Mesenchymal stem cell (in vitro differentiated cells and primary cell): ENCODE measurements at regions not wholly inside any gene's neighbourhood (a gene's known extent, or its start where the extent isn't known, plus 50 kb on each side); places are given as distances from the start of the nearest gene placed in this dataset.

Source experiments
- DNase-seq: peaks from one replicate; pipeline ENCODE4 v3.0.0-alpha.2; 2013
- H2AFZ ChIP-seq: one replicate; pipeline ENCODE4 v1.6.1; 2013; ENCODE audit warnings: low read depth, mild to moderate bottlenecking, control low read depth, inconsistent platforms, low read length, moderate library complexity
- H2AK5ac ChIP-seq: 2 replicates; pipeline ENCODE4 v1.6.1; 2013; ENCODE audit warnings: low read length, moderate library complexity, mild to moderate bottlenecking, inconsistent platforms; ENCODE audit not compliant: severe bottlenecking
- H2BK120ac ChIP-seq: one replicate; pipeline ENCODE4 v1.6.1; 2013; ENCODE audit warnings: low read depth, mild to moderate bottlenecking, inconsistent platforms, low read length, moderate library complexity
- H2BK12ac ChIP-seq, 2 experiments: one replicate each; pipeline ENCODE4 v1.6.1; 2013; ENCODE audit warnings: inconsistent platforms in 2 of 2, low read length in 2 of 2, mild to moderate bottlenecking in 2 of 2, moderate library complexity in 2 of 2, control low read depth in 1 of 2
- H2BK15ac ChIP-seq: one replicate; pipeline ENCODE4 v1.6.1; 2013; ENCODE audit warnings: mild to moderate bottlenecking, low read depth, inconsistent platforms; ENCODE audit not compliant: poor library complexity, severe bottlenecking
- H2BK5ac ChIP-seq: 2 replicates; pipeline ENCODE4 v1.6.1; 2013; ENCODE audit warnings: low read depth, mild to moderate bottlenecking, low read length, control low read depth, inconsistent platforms; ENCODE audit not compliant: poor library complexity, severe bottlenecking
- H3K14ac ChIP-seq, 2 experiments: one replicate each; pipeline ENCODE4 v1.6.1; 2013; ENCODE audit warnings: inconsistent platforms in 2 of 2, low read length in 2 of 2, control low read depth in 1 of 2, mild to moderate bottlenecking in 1 of 2, moderate library complexity in 1 of 2
- H3K18ac ChIP-seq, 2 experiments: one replicate each; pipeline ENCODE4 v1.6.1; 2013; ENCODE audit warnings: inconsistent platforms in 2 of 2, low read length in 2 of 2, control low read depth in 1 of 2, low read depth in 1 of 2, mild to moderate bottlenecking in 1 of 2
- H3K23ac ChIP-seq, 2 experiments: one replicate each; pipeline ENCODE4 v1.6.1; 2013; ENCODE audit warnings: inconsistent platforms in 2 of 2, low read length in 2 of 2, mild to moderate bottlenecking in 2 of 2, moderate library complexity in 2 of 2, control low read depth in 1 of 2
- H3K27ac ChIP-seq: 2 replicates; pipeline ENCODE4 v1.5.1; 2013; ENCODE audit warnings: mild to moderate bottlenecking, moderate library complexity, low read length, control low read depth, inconsistent platforms; ENCODE audit not compliant: poor library complexity, severe bottlenecking
- H3K27me3 ChIP-seq, 2 experiments: 2 replicates each; pipeline versions ENCODE4 v1.6.1 to v1.7.0; 2013; ENCODE audit warnings: low read length in 2 of 2, mild to moderate bottlenecking in 2 of 2, moderate library complexity in 2 of 2, control low read depth in 1 of 2, inconsistent platforms in 1 of 2; ENCODE audit not compliant: control insufficient read depth in 1 of 2, insufficient read depth in 1 of 2
- H3K36me3 ChIP-seq, 2 experiments: 2 replicates each; pipeline versions ENCODE4 v1.6.1 to v1.7.0; 2013; ENCODE audit warnings: low read length in 2 of 2, control low read depth in 1 of 2, inconsistent platforms in 1 of 2, low read depth in 1 of 2, mild to moderate bottlenecking in 1 of 2; ENCODE audit not compliant: insufficient read depth in 2 of 2, control insufficient read depth in 1 of 2
- H3K4ac ChIP-seq, 2 experiments: one replicate each; pipeline ENCODE4 v1.6.1; 2013; ENCODE audit warnings: inconsistent platforms in 2 of 2, low read length in 2 of 2, mild to moderate bottlenecking in 2 of 2, moderate library complexity in 2 of 2, control low read depth in 1 of 2, low read depth in 1 of 2
- H3K4me1 ChIP-seq: 2 replicates; pipeline ENCODE4 v1.6.1; 2013; ENCODE audit warnings: low read depth, low read length, control low read depth; ENCODE audit not compliant: control insufficient read depth, insufficient read depth
- H3K4me2 ChIP-seq: 2 replicates; pipeline ENCODE4 v1.6.1; 2013; ENCODE audit warnings: low read length, mild to moderate bottlenecking, inconsistent platforms; ENCODE audit not compliant: poor library complexity, severe bottlenecking
- H3K4me3 ChIP-seq, 2 experiments: 2 replicates each; pipeline versions ENCODE4 v1.5.1 to v1.7.0; 2013; ENCODE audit warnings: low read length in 2 of 2, mild to moderate bottlenecking in 2 of 2, control low read depth in 1 of 2, low read depth in 1 of 2; ENCODE audit not compliant: insufficient read depth in 1 of 2
- H3K79me1 ChIP-seq: replicated peaks from 2 replicates; pipeline ENCODE4 v1.6.1; 2013; ENCODE audit warnings: mild to moderate bottlenecking, control low read depth, low read length, inconsistent platforms; ENCODE audit not compliant: poor library complexity, severe bottlenecking
- H3K9ac ChIP-seq: 2 replicates; pipeline ENCODE4 v1.7.0; 2013; ENCODE audit warnings: mild to moderate bottlenecking, low read length, moderate library complexity
- H3K9me3 ChIP-seq: 2 replicates; pipeline ENCODE4 v1.7.0; 2013; ENCODE audit warnings: mild to moderate bottlenecking, low read length; ENCODE audit not compliant: control insufficient read depth
- H4K8ac ChIP-seq: one replicate; pipeline ENCODE4 v1.6.1; 2013; ENCODE audit warnings: inconsistent platforms, mild to moderate bottlenecking, low read length, moderate library complexity
- H4K91ac ChIP-seq: one replicate; pipeline ENCODE4 v1.6.1; 2013; ENCODE audit warnings: mild to moderate bottlenecking, low read length, inconsistent platforms
- WGBS: methylation state at CpG from one replicate; pipeline ENCODE4 v1.1.7; 2013; ENCODE audit warnings: mixed read lengths; 5-methylcytosine and 5-hydroxymethylcytosine counted together

- H4K91ac ChIP-seq: no peak overlapping the region
- H3K4me2 ChIP-seq: no peak overlapping the region
- no peak for DNase-seq
- H2BK5ac ChIP-seq: no peak overlapping the region
- no peak overlapping the region for H2BK15ac ChIP-seq
- no peak overlapping the region for H3K27ac ChIP-seq
- no peak overlapping the region for H3K4ac ChIP-seq
- H3K4me1 ChIP-seq: peaks cover 1% of the 10 kb centered on the region
- H3K9me3 ChIP-seq: peaks cover 9% of the 10 kb centered on the region
- no peak overlapping the region for H3K14ac ChIP-seq
- no peak overlapping the region for H3K9ac ChIP-seq
- H2AFZ ChIP-seq: no peak overlapping the region
- no peak overlapping the region for H3K18ac ChIP-seq
- H4K8ac ChIP-seq: no peak overlapping the region
- H2AK5ac ChIP-seq: no peak overlapping the region
- no peak overlapping the region for H3K4me3 ChIP-seq
- no peak overlapping the region for H2BK120ac ChIP-seq
- no peak overlapping the region for H2BK12ac ChIP-seq
- H3K27me3 ChIP-seq: peaks cover 0 to 5% of the 10 kb centered on the region in 2 experiments
- no peaks in the 10 kb centered on the region for H3K79me1 ChIP-seq
- no peak overlapping the region for H3K23ac ChIP-seq
- no peaks in the 10 kb centered on the region for H3K36me3 ChIP-seq
Observed at GRCh38 chr6:133170602-133171001, 70.6 kb upstream of the EYA4 start.

- Histone ChIP-seq H3K4me3 (no peak overlapping the region), H2BK5ac (no peak overlapping the region), H3K79me1 (no peaks in the 10 kb centered on the region), H3K27ac (no peak overlapping the region), H3K9me3 (peaks cover 9% of the 10 kb centered on the region), H3K36me3 (no peaks in the 10 kb centered on the region), H2BK12ac (no peak overlapping the region), H3K27me3 (peaks cover 0 to 3% of the 10 kb centered on the region in 2 experiments), H2BK120ac (no peak overlapping the region), H2AFZ (no peak overlapping the region), H3K4me1 (no peaks in the 10 kb centered on the region), H3K18ac (no peak overlapping the region), H3K23ac (no peak overlapping the region), H3K4me2 (no peak overlapping the region), H2BK15ac (no peak overlapping the region), H4K91ac (no peak overlapping the region), H3K9ac (no peak overlapping the region), H3K14ac (no peak overlapping the region), H3K4ac (no peak overlapping the region), H2AK5ac (no peak overlapping the region), H4K8ac (no peak overlapping the region)
- 81% methylated on average over 3 of the region's 3 CpGs for WGBS
- DNase-seq: no peak
Observed at GRCh38 chr6:133171989-133172604, 69.1 kb upstream of the EYA4 start.

- H4K8ac ChIP-seq: no peak overlapping the region
- no peak overlapping the region for H3K27ac ChIP-seq
- no peaks in the 10 kb centered on the region for H3K36me3 ChIP-seq
- no peaks in the 10 kb centered on the region for H3K4me1 ChIP-seq
- no peaks in the 10 kb centered on the region for H3K79me1 ChIP-seq
- no peak overlapping the region for H3K4ac ChIP-seq
- H3K9me3 ChIP-seq: peaks cover 9% of the 10 kb centered on the region
- no peak overlapping the region for H3K23ac ChIP-seq
- no peak overlapping the region for H3K18ac ChIP-seq
- H2AFZ ChIP-seq: no peak overlapping the region
- no peaks in the 10 kb centered on the region for H3K27me3 ChIP-seq
- H3K4me3 ChIP-seq: no peak overlapping the region
- DNase-seq: no peak
- no peak overlapping the region for H2BK12ac ChIP-seq
- H3K14ac ChIP-seq: no peak overlapping the region
- no peak overlapping the region for H2AK5ac ChIP-seq
- no peak overlapping the region for H2BK5ac ChIP-seq
- no peak overlapping the region for H3K9ac ChIP-seq
- H2BK120ac ChIP-seq: no peak overlapping the region
- no peak overlapping the region for H3K4me2 ChIP-seq
- H4K91ac ChIP-seq: no peak overlapping the region
- WGBS: 63% methylated on average over 2 of the region's 4 CpGs
- no peak overlapping the region for H2BK15ac ChIP-seq
Observed at GRCh38 chr6:133173276-133173675, 67.9 kb upstream of the EYA4 start.

GRCh38 chr6:133179481-133179880 lies 61.7 kb upstream of the EYA4 start:
- H2BK5ac ChIP-seq: no peak overlapping the region
- no peak overlapping the region for H2BK15ac ChIP-seq
- H3K18ac ChIP-seq: no peak overlapping the region
- no peak overlapping the region for H2AFZ ChIP-seq
- H3K4me1 ChIP-seq: no peaks in the 10 kb centered on the region
- DNase-seq: no peak
- H3K14ac ChIP-seq: no peak overlapping the region
- no peak overlapping the region for H3K23ac ChIP-seq
- H3K4ac ChIP-seq: no peak overlapping the region
- no peak overlapping the region for H3K27ac ChIP-seq
- H3K27me3 ChIP-seq: no peaks in the 10 kb centered on the region
- no peak overlapping the region for H3K4me2 ChIP-seq
- no peak overlapping the region for H2BK12ac ChIP-seq
- H3K4me3 ChIP-seq: no peak overlapping the region
- no peaks in the 10 kb centered on the region for H3K79me1 ChIP-seq
- H2BK120ac ChIP-seq: no peak overlapping the region
- H3K9ac ChIP-seq: no peak overlapping the region
- H2AK5ac ChIP-seq: no peak overlapping the region
- no peak overlapping the region for H4K8ac ChIP-seq
- H3K9me3 ChIP-seq: peaks cover 5% of the 10 kb centered on the region
- H4K91ac ChIP-seq: no peak overlapping the region
- H3K36me3 ChIP-seq: no peaks in the 10 kb centered on the region
